ENCODE measurements at regions not wholly inside any gene's neighbourhood (a gene's known extent, or its start where the extent isn't known, plus 50 kb on each side); places are given as distances from the start of the nearest gene placed in this dataset.

- Histone ChIP-seq H3K36me3 (no peaks in the 10 kb centered on the region), H3K4me1 (no peaks in the 10 kb centered on the region), H3K27me3 (no peaks in the 10 kb centered on the region), H3K9me3 (no peaks in the 10 kb centered on the region), H3K27ac (no peak overlapping the region), H3K4me3 (no peak overlapping the region)
- DNase-seq (ENCODE audit: low spot score in 2 of 2) = no peak
- no peak for TF ChIP-seq CTCF (IDR thresholded peaks at IDR 0.05)
- intact Hi-C loops (cut with DNase I) = no loop called here
Measured at GRCh38 chrX:57964975-57965374, 54.7 kb upstream of the ZXDA start.

All from ascending aorta (tissue), 2 donors.